Natural killer cell (primary cell): ENCODE measurements at regions not wholly inside any gene's neighbourhood (a gene's known extent, or its start where the extent isn't known, plus 50 kb on each side); places are given as distances from the start of the nearest gene placed in this dataset.

Experiments used
- ATAC-seq, 3 donors: fragments of 150-1000 bp in 2 of 3; fragments of 200-7000 bp in 1 of 3; cut with Tn5 transposase; 1 replicate in 1 of 3; 2 replicates in 2 of 3; pipeline ENCODE4 v1.10.0; 2021; ENCODE audit warnings: mild to moderate bottlenecking in 2 of 3, moderate library complexity in 2 of 3
- DNase-seq, 2 donors: peaks; one replicate each; pipeline versions ENCODE4 v3.0.0 to v3.0.0-alpha.2; 2013 to 2021; ENCODE audit warnings: mixed read lengths in 1 of 2
- H3K27ac ChIP-seq: one replicate; pipeline ENCODE4 v1.5.1; 2013; ENCODE audit warnings: mild to moderate bottlenecking, low read length
- H3K27me3 ChIP-seq: one replicate; pipeline ENCODE4 v1.6.1; 2013; ENCODE audit warnings: low read length; ENCODE audit not compliant: control insufficient read depth, insufficient read depth
- H3K36me3 ChIP-seq: one replicate; pipeline ENCODE4 v1.6.1; 2013; ENCODE audit warnings: low read length; ENCODE audit not compliant: control insufficient read depth, insufficient read depth
- H3K4me1 ChIP-seq: one replicate; pipeline ENCODE4 v1.6.1; 2013; ENCODE audit warnings: low read length; ENCODE audit not compliant: control insufficient read depth, insufficient read depth
- H3K4me3 ChIP-seq: one replicate; pipeline ENCODE4 v1.5.1; 2013; ENCODE audit warnings: low read length
- H3K9me3 ChIP-seq: one replicate; pipeline ENCODE4 v1.6.1; 2013; ENCODE audit warnings: low read length; ENCODE audit not compliant: control insufficient read depth, insufficient read depth
- H3K27ac Mint-ChIP-seq, 2 donors: one replicate each; pipeline ENCODE4 v1.8.0; 2022; ENCODE audit warnings: mild to moderate bottlenecking in 2 of 2, mixed read lengths in 2 of 2, moderate library complexity in 1 of 2
- H3K27me3 Mint-ChIP-seq, 2 donors: one replicate each; pipeline ENCODE4 v1.8.0; 2022; ENCODE audit warnings: low read depth in 2 of 2, mixed read lengths in 2 of 2
- H3K36me3 Mint-ChIP-seq: one replicate; pipeline ENCODE4 v1.8.0; 2022; ENCODE audit warnings: mixed read lengths
- H3K4me1 Mint-ChIP-seq, 2 donors: one replicate each; pipeline ENCODE4 v1.8.0; 2022; ENCODE audit warnings: mixed read lengths in 2 of 2
- H3K4me3 Mint-ChIP-seq: one replicate; pipeline ENCODE4 v1.8.0; 2022; ENCODE audit warnings: mild to moderate bottlenecking, moderate library complexity, mixed read lengths
- H3K9me3 Mint-ChIP-seq, 2 donors: one replicate each; pipeline ENCODE4 v1.8.0; 2022; ENCODE audit warnings: mixed read lengths in 2 of 2
- CTCF ChIP-seq: fragments of 200-600 bp; IDR thresholded peaks from one replicate; pipeline ENCODE4 v1.8.0; 2022; ENCODE audit warnings: antibody characterized with exemption
- WGBS: methylation state at CpG from one replicate; pipeline ENCODE4 v1.1.7; 2013; ENCODE audit warnings: missing lambda C conversion rate; ENCODE audit not compliant: insufficient coverage; 5-methylcytosine and 5-hydroxymethylcytosine counted together
- intact Hi-C: fragments of 100-400 bp; cut with micrococcal nuclease; formaldehyde crosslinking; loops from one replicate; pipeline ENCODE4 v1.14.2; 2022

DNA sequence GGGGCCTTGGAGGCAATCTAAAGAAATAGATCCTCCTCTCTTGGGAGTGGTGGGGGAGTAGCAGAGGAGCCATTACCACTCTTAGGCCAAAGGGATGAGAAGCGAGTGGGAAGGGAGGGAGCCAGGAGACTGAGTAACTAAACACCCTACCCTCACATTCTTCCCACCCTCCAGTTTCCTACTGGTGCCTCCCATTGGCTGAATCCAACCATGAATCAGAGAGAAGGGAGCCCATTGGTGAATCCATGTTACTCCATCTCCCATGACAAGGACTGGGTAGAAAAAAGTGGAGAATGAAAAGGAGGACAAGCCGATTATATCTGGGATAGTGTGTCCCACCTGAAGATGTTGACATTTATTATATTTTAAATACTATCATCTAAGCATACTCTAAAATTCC is 76.8 kb upstream of the LHX5 start:
- ATAC-seq (no peak), DNase-seq (no peak)
- Histone ChIP-seq H3K27ac (no peak overlapping the region), H3K27me3 (no peaks in the 10 kb centered on the region), H3K4me1 (no peaks in the 10 kb centered on the region), H3K9me3 (no peaks in the 10 kb centered on the region), H3K36me3 (no peaks in the 10 kb centered on the region), H3K4me3 (no peak overlapping the region)
- Mint-ChIP-seq H3K36me3 (no peaks in the 10 kb centered on the region), H3K27me3 (peaks cover 8 to 15% of the 10 kb centered on the region in 2 donors), H3K9me3 (no peaks in the 10 kb centered on the region), H3K27ac (no peak overlapping the region), H3K4me1 (no peaks in the 10 kb centered on the region), H3K4me3 (no peak overlapping the region)
- intact Hi-C loops = no loop called here
- no peak for TF ChIP-seq CTCF
- no CpG with 5 or more reads among the region's 2 CpGs for WGBS

GRCh38 chr12:113546916-113547863 is 75.5 kb upstream of the LHX5 start:
- no peaks in the 10 kb centered on the region for H3K36me3 Mint-ChIP-seq

DNA sequence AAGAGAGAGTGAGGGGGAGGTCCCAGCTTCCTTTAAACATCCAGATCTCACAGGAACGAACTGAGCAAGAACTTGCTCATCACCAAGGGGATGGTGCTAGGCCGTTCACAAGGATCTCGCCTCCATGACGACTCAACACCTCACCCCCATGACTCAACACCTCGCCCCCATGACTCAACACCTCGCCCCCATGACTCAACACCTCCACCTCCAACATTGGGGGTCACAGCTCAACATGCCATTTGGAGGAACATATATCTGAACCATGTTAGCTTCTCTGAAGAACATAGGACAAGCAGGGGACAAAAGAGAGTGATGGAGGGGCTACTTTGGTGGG is 66.0 kb upstream of the LHX5 start:
- intact Hi-C loops = no loop called here
- H3K27me3 Mint-ChIP-seq = peaks cover 0 to 12% of the 10 kb centered on the region in 2 donors
- no peak overlapping the region for H3K27ac Mint-ChIP-seq

More at GRCh38 chr12:113546916-113547863, 75.5 kb upstream of the LHX5 start:
- intact Hi-C loops = no loop called here
- peaks cover 8 to 12% of the 10 kb centered on the region in 2 donors for H3K27me3 Mint-ChIP-seq
- WGBS = 27% methylated on average over 18 of the region's 18 CpGs
- H3K4me1 Mint-ChIP-seq = no peaks in the 10 kb centered on the region
- H3K27ac ChIP-seq = no peak overlapping the region
- no peaks in the 10 kb centered on the region for H3K27me3 ChIP-seq
- no peak overlapping the region for H3K4me3 ChIP-seq
- no peaks in the 10 kb centered on the region for H3K4me1 ChIP-seq
- H3K4me3 Mint-ChIP-seq = no peak overlapping the region
- ATAC-seq (no peak), DNase-seq (no peak)
- H3K27ac Mint-ChIP-seq = no peak overlapping the region
- no peak for TF ChIP-seq CTCF
- H3K36me3 ChIP-seq = no peaks in the 10 kb centered on the region
- no peaks in the 10 kb centered on the region for H3K9me3 Mint-ChIP-seq
- H3K9me3 ChIP-seq = no peaks in the 10 kb centered on the region

More for the DNA sequence above, 66.0 kb upstream of the LHX5 start:
- Mint-ChIP-seq H3K4me3 (no peak overlapping the region), H3K36me3 (no peaks in the 10 kb centered on the region), H3K9me3 (peaks cover 2% of the 10 kb centered on the region in 2 donors), H3K4me1 (no peaks in the 10 kb centered on the region)
- no peak for TF ChIP-seq CTCF
- H3K27ac ChIP-seq = no peak overlapping the region
- no peak for ATAC-seq
- no peaks in the 10 kb centered on the region for H3K36me3 ChIP-seq
- peaks cover 3% of the 10 kb centered on the region for H3K9me3 ChIP-seq
- no peaks in the 10 kb centered on the region for H3K27me3 ChIP-seq
- 39% methylated on average over 6 of the region's 6 CpGs for WGBS
- no peak for DNase-seq
- no peak overlapping the region for H3K4me3 ChIP-seq
- H3K4me1 ChIP-seq = no peaks in the 10 kb centered on the region
